ENCODE measurements at regions not wholly inside any gene's neighbourhood (a gene's known extent, or its start where the extent isn't known, plus 50 kb on each side); places are given as distances from the start of the nearest gene placed in this dataset.

DNA sequence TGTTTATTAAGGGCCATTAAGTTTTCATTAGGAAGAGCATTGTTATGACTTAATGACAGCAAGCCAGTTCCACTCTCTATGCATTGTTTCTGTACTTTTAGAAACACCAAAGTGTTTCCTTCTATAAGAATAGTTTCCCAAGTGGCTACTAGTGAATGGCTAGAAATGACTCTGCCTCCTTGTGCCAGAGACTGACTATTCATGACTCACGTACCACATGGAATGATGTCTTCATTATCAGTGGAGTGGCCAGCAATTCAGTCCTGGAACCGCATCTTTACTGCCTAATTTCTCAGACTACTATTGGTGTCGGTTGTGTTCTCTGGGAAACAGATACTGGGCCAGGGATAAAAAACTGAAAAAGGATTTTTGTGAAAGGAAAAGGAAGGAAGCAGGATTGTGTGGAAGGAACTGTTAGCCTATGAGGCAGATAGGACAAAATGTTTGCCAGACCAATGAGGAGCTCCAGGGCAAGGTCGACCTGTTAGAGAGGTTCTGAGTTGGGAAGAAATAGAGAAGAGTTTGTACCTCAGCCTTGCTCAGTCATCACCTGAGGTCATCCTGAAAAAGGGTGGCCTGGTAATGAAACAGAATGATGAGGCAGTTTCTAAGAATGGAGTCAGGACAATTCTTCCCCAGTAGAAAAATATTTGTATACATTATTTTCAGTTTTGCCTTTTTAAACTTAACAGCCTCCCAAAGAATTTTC is 218.6 kb downstream of the SPCS3 start:
- ATAC-seq (no peak), FAIRE-seq (no peak), DNase-seq (ENCODE audit: low spot score) (no peak)
- no peak overlapping the region for H3K4me3 ChIP-seq (replicated peaks in 1 of 3; ENCODE audit: insufficient read depth in 1 of 3, low read depth in 2 of 3, low read length in 3 of 3)
- no peaks in the 10 kb centered on the region for H4K20me1 ChIP-seq (ENCODE audit: insufficient read depth, low read length)
- H3K4me1 ChIP-seq (ENCODE audit: insufficient read depth, low read length), result no peaks in the 10 kb centered on the region
- POLR2A ChIA-PET, result no interaction called here
- H3K9me3 ChIP-seq (ENCODE audit: low read length), result no peaks in the 10 kb centered on the region
- intact Hi-C loops (cut with micrococcal nuclease; ENCODE audit: unreplicated experiment) (no loop called here), in situ Hi-C loops (cut with HindIII; ENCODE audit: extremely low pct_ligation_motif_present, low pct_unique_long_range_greater_than_20kb) (no loop called here)
- H3K27ac ChIP-seq (ENCODE audit: extremely low read length, insufficient read depth, low read length), result no peak overlapping the region
- H3K79me2 ChIP-seq (ENCODE audit: insufficient read depth, low read length), result no peaks in the 10 kb centered on the region
- no peak overlapping the region for H3K4me2 ChIP-seq (ENCODE audit: low read depth, low read length)
- no peak overlapping the region for H2AFZ ChIP-seq (ENCODE audit: low read length)
- CTCF ChIA-PET (ENCODE audit: low intra/inter-chr PET ratio, low total read pairs), result no interaction called here
- no peaks in the 10 kb centered on the region for H3K27me3 ChIP-seq (ENCODE audit: control insufficient read depth in 1 of 2, insufficient read depth in 2 of 2, low read length in 2 of 2)
- H3K36me3 ChIP-seq (replicated peaks in 1 of 2; ENCODE audit: control insufficient read depth in 1 of 2, insufficient read depth in 2 of 2, low read length in 2 of 2), result no peaks in the 10 kb centered on the region
- no TSS peak for BruUV-seq (replicated peaks)
- 13% methylated on average over 4 of the region's 4 CpGs for WGBS (ENCODE audit: low lambda C conversion rate)
- no peak overlapping the region for H3K9ac ChIP-seq (ENCODE audit: insufficient read depth, low read depth, low read length)
- TF ChIP-seq, protein P1, sequence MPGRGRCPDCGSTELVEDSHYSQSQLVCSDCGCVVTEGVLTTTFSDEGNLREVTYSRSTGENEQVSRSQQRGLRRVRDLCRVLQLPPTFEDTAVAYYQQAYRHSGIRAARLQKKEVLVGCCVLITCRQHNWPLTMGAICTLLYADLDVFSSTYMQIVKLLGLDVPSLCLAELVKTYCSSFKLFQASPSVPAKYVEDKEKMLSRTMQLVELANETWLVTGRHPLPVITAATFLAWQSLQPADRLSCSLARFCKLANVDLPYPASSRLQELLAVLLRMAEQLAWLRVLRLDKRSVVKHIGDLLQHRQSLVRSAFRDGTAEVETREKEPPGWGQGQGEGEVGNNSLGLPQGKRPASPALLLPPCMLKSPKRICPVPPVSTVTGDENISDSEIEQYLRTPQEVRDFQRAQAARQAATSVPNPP (CRISPR knock-in tag; IDR thresholded peaks at IDR 0.05), result no peak
- TF ChIP-seq NONO (IDR thresholded peaks at IDR 0.05) (no peak), NONO (CRISPR knock-in tag; conservative IDR thresholded peaks at IDR 0.05) (no peak), FOXC1 (CRISPR knock-in tag; IDR thresholded peaks at IDR 0.05; ENCODE audit: borderline replicate concordance) (no peak), ONECUT2 (CRISPR knock-in tag; IDR thresholded peaks at IDR 0.05) (no peak), IRF2 (CRISPR knock-in tag; IDR thresholded peaks at IDR 0.05) (no peak), SETDB1 (CRISPR knock-in tag; IDR thresholded peaks at IDR 0.05; ENCODE audit: borderline replicate concordance) (no peak), KDM3A (CRISPR knock-in tag; IDR thresholded peaks at IDR 0.05; ENCODE audit: low read depth) (no peak), RFXAP (CRISPR knock-in tag; IDR thresholded peaks at IDR 0.05; ENCODE audit: borderline replicate concordance) (no peak), MIER2 (CRISPR knock-in tag; IDR thresholded peaks at IDR 0.05) (no peak), STAG1 (CRISPR knock-in tag; IDR thresholded peaks at IDR 0.05) (no peak)
- TF ChIP-seq, protein P2, sequence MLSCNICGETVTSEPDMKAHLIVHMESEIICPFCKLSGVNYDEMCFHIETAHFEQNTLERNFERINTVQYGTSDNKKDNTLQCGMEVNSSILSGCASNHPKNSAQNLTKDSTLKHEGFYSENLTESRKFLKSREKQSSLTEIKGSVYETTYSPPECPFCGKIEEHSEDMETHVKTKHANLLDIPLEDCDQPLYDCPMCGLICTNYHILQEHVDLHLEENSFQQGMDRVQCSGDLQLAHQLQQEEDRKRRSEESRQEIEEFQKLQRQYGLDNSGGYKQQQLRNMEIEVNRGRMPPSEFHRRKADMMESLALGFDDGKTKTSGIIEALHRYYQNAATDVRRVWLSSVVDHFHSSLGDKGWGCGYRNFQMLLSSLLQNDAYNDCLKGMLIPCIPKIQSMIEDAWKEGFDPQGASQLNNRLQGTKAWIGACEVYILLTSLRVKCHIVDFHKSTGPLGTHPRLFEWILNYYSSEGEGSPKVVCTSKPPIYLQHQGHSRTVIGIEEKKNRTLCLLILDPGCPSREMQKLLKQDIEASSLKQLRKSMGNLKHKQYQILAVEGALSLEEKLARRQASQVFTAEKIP (CRISPR knock-in tag; IDR thresholded peaks at IDR 0.05; ENCODE audit: borderline replicate concordance), result no peak
- TF ChIP-seq, protein P3, sequence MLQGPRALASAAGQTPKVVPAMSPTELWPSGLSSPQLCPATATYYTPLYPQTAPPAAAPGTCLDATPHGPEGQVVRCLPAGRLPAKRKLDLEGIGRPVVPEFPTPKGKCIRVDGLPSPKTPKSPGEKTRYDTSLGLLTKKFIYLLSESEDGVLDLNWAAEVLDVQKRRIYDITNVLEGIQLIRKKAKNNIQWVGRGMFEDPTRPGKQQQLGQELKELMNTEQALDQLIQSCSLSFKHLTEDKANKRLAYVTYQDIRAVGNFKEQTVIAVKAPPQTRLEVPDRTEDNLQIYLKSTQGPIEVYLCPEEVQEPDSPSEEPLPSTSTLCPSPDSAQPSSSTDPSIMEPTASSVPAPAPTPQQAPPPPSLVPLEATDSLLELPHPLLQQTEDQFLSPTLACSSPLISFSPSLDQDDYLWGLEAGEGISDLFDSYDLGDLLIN (CRISPR knock-in tag; IDR thresholded peaks at IDR 0.05; ENCODE audit: borderline replicate concordance), result no peak
- TF ChIP-seq, protein P4, sequence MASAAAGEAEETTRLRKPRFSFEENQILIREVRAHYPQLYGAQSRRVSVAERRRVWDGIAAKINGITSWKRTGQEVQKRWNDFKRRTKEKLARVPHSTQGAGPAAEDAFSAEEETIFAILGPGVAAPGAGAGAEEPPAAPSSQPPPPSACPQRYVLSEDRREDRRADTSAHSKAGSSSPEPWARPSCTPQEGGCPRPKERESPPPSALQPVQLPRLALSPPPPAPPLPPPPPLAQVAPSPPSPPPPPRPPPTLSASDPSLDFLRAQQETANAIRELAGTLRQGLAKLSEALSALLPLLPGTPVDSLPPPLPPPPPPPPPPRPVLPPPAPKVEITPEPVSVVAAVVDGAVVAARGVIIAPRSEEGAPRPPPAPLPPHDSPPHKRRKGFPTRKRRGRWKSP (CRISPR knock-in tag; IDR thresholded peaks at IDR 0.05), result no peak
- TF ChIP-seq, protein P5, sequence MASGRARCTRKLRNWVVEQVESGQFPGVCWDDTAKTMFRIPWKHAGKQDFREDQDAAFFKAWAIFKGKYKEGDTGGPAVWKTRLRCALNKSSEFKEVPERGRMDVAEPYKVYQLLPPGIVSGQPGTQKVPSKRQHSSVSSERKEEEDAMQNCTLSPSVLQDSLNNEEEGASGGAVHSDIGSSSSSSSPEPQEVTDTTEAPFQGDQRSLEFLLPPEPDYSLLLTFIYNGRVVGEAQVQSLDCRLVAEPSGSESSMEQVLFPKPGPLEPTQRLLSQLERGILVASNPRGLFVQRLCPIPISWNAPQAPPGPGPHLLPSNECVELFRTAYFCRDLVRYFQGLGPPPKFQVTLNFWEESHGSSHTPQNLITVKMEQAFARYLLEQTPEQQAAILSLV (CRISPR knock-in tag; IDR thresholded peaks at IDR 0.05; ENCODE audit: borderline replicate concordance), result no peak
- TF ChIP-seq, protein P6, sequence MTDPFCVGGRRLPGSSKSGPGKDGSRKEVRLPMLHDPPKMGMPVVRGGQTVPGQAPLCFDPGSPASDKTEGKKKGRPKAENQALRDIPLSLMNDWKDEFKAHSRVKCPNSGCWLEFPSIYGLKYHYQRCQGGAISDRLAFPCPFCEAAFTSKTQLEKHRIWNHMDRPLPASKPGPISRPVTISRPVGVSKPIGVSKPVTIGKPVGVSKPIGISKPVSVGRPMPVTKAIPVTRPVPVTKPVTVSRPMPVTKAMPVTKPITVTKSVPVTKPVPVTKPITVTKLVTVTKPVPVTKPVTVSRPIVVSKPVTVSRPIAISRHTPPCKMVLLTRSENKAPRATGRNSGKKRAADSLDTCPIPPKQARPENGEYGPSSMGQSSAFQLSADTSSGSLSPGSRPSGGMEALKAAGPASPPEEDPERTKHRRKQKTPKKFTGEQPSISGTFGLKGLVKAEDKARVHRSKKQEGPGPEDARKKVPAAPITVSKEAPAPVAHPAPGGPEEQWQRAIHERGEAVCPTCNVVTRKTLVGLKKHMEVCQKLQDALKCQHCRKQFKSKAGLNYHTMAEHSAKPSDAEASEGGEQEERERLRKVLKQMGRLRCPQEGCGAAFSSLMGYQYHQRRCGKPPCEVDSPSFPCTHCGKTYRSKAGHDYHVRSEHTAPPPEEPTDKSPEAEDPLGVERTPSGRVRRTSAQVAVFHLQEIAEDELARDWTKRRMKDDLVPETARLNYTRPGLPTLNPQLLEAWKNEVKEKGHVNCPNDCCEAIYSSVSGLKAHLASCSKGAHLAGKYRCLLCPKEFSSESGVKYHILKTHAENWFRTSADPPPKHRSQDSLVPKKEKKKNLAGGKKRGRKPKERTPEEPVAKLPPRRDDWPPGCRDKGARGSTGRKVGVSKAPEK (CRISPR knock-in tag; IDR thresholded peaks at IDR 0.05; ENCODE audit: borderline replicate concordance), result no peak
